Astrocyte (in vitro differentiated cells and primary cell): ENCODE measurements at regions not wholly inside any gene's neighbourhood (a gene's known extent, or its start where the extent isn't known, plus 50 kb on each side); places are given as distances from the start of the nearest gene placed in this dataset.

ENCODE experiments used
- DNase-seq: peaks from one replicate; pipeline ENCODE4 v3.0.0-alpha.2; 2010; ENCODE audit warnings: low read depth
- FAIRE-seq: peaks from 2 replicates; lab custom pipeline; 2011; peaks lifted over from hg19 to GRCh38; lab: Jason Lieb, UNC
- H2AFZ ChIP-seq: 2 replicates; pipeline ENCODE4 v1.6.0; 2012; ENCODE audit warnings: low read depth, low read length, inconsistent platforms
- H3K27ac ChIP-seq: 2 replicates; pipeline ENCODE4 v1.5.1; 2011; ENCODE audit warnings: low read depth, low read length, inconsistent platforms
- H3K27me3 ChIP-seq: 2 replicates; pipeline ENCODE4 v1.6.0; 2011; ENCODE audit warnings: low read length, inconsistent platforms; ENCODE audit not compliant: insufficient read depth
- H3K36me3 ChIP-seq: 2 replicates; pipeline ENCODE4 v1.5.1; 2011; ENCODE audit warnings: low read length, inconsistent platforms; ENCODE audit not compliant: insufficient read depth
- H3K4me1 ChIP-seq: 2 replicates; pipeline ENCODE4 v1.5.1; 2011; ENCODE audit warnings: low read length, inconsistent platforms; ENCODE audit not compliant: insufficient read depth
- H3K4me2 ChIP-seq: 2 replicates; pipeline ENCODE4 v1.6.0; 2012; ENCODE audit warnings: low read length, inconsistent platforms
- H3K4me3 ChIP-seq: 2 replicates; pipeline ENCODE4 v1.5.1; 2011; ENCODE audit warnings: low read depth, mild to moderate bottlenecking, low read length, inconsistent platforms; ENCODE audit not compliant: insufficient read depth
- H3K79me2 ChIP-seq: 2 replicates; pipeline ENCODE4 v1.6.0; 2012; ENCODE audit warnings: mild to moderate bottlenecking, low read length, inconsistent platforms; ENCODE audit not compliant: insufficient read depth
- H3K9ac ChIP-seq: 2 replicates; pipeline ENCODE4 v1.6.0; 2012; ENCODE audit warnings: mild to moderate bottlenecking, low read length, inconsistent platforms
- H3K9me3 ChIP-seq: 2 replicates; pipeline ENCODE4 v1.5.1; 2012; ENCODE audit warnings: low read depth, mild to moderate bottlenecking, low read length, inconsistent platforms; ENCODE audit not compliant: insufficient read depth
- H4K20me1 ChIP-seq: 2 replicates; pipeline ENCODE4 v1.6.0; 2012; ENCODE audit warnings: low read length, inconsistent platforms; ENCODE audit not compliant: insufficient read depth
- H3K27ac Mint-ChIP-seq: one replicate; pipeline ENCODE4 v1.8.0; 2021; ENCODE audit warnings: mild to moderate bottlenecking, mixed read lengths; ENCODE audit not compliant: unreplicated experiment
- H3K27me3 Mint-ChIP-seq: one replicate; pipeline ENCODE4 v1.8.0; 2021; ENCODE audit warnings: low read depth, mixed read lengths; ENCODE audit not compliant: unreplicated experiment
- H3K36me3 Mint-ChIP-seq: one replicate; pipeline ENCODE4 v1.8.0; 2021; ENCODE audit warnings: low read depth, mixed read lengths; ENCODE audit not compliant: unreplicated experiment
- H3K4me1 Mint-ChIP-seq: one replicate; pipeline ENCODE4 v1.8.0; 2021; ENCODE audit warnings: low read depth, mixed read lengths; ENCODE audit not compliant: unreplicated experiment
- H3K4me3 Mint-ChIP-seq: one replicate; pipeline ENCODE4 v1.8.0; 2021; ENCODE audit warnings: mild to moderate bottlenecking, moderate library complexity, mixed read lengths; ENCODE audit not compliant: unreplicated experiment
- H3K9me3 Mint-ChIP-seq: one replicate; pipeline ENCODE4 v1.8.0; 2021; ENCODE audit warnings: mild to moderate bottlenecking, mixed read lengths; ENCODE audit not compliant: unreplicated experiment
- EZH2 ChIP-seq: IDR thresholded peaks from 2 replicates; pipeline ENCODE4 v1.6.1; 2012; ENCODE audit warnings: mild to moderate bottlenecking, low read length, inconsistent platforms; ENCODE audit not compliant: insufficient read depth
- TF ChIP-seq, protein P1 (sequence below): IDR thresholded peaks from 2 replicates; pipeline ENCODE4 v1.5.1; 2011; ENCODE audit warnings: low read depth, mild to moderate bottlenecking, inconsistent platforms, low read length, moderate library complexity; ENCODE audit not compliant: insufficient read depth

DNA sequence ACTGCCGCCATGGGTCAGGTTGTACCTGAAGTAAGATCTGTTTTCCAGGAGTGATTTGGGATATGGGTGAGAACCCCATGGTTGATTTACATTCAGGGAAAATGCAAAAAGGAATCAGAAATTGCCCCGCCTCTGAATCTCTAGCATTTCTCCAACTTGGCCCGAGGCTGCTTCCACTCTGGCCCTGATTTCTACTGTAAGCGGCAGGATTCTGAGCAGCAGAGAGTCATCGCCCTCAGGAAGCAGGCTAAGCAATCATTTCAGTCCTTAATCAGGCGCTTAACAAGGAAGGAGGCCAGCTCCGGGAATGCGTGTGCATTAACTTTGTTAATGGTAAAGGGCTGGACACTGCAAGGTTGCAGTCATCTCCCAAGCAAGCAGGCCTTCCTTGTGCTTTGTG, 88.5 kb upstream of the DHX15 start:
- Histone ChIP-seq H3K4me3 (no peak overlapping the region), H3K36me3 (no peaks in the 10 kb centered on the region), H3K4me2 (no peak overlapping the region), H3K27ac (no peak overlapping the region), H4K20me1 (no peaks in the 10 kb centered on the region), H2AFZ (no peak overlapping the region), H3K9ac (no peak overlapping the region), H3K27me3 (peaks cover 4% of the 10 kb centered on the region), H3K9me3 (no peaks in the 10 kb centered on the region), H3K79me2 (no peaks in the 10 kb centered on the region), H3K4me1 (no peaks in the 10 kb centered on the region)
- FAIRE-seq (no peak), DNase-seq (no peak)
- no peak overlapping the region for H3K27ac Mint-ChIP-seq
- H3K27me3 Mint-ChIP-seq: no peaks in the 10 kb centered on the region
- H3K36me3 Mint-ChIP-seq: peaks cover 4% of the 10 kb centered on the region
- H3K4me3 Mint-ChIP-seq: no peak overlapping the region
- peaks cover 2% of the 10 kb centered on the region for H3K4me1 Mint-ChIP-seq
- TF ChIP-seq EZH2: no peak
- TF ChIP-seq, protein P1, sequence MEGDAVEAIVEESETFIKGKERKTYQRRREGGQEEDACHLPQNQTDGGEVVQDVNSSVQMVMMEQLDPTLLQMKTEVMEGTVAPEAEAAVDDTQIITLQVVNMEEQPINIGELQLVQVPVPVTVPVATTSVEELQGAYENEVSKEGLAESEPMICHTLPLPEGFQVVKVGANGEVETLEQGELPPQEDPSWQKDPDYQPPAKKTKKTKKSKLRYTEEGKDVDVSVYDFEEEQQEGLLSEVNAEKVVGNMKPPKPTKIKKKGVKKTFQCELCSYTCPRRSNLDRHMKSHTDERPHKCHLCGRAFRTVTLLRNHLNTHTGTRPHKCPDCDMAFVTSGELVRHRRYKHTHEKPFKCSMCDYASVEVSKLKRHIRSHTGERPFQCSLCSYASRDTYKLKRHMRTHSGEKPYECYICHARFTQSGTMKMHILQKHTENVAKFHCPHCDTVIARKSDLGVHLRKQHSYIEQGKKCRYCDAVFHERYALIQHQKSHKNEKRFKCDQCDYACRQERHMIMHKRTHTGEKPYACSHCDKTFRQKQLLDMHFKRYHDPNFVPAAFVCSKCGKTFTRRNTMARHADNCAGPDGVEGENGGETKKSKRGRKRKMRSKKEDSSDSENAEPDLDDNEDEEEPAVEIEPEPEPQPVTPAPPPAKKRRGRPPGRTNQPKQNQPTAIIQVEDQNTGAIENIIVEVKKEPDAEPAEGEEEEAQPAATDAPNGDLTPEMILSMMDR: no peak
- peaks cover 10% of the 10 kb centered on the region for H3K9me3 Mint-ChIP-seq

DNA sequence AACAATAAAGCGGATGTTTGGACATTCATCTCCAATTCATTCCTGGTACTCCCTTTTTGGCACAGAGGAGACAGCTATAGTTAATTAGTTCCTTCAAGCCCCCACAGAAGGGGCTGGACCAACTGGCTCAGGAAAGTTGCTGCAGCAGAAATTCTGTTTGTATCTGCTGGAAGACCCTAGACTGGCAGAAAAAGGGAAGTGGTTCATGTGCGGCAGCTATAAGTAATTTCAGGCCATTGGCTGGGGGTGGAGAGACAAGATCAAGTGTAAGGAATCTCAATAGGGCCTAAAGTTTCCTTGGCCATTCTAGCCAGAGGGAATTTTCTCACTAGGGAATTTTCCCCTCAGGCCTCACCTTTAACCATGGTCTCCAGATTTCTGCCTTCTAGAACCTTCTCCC, 89.9 kb upstream of the DHX15 start:
- Histone ChIP-seq H2AFZ (no peak overlapping the region), H3K4me3 (no peak overlapping the region), H3K9ac (no peak overlapping the region), H3K4me1 (no peaks in the 10 kb centered on the region), H3K27ac (no peak overlapping the region), H3K36me3 (no peaks in the 10 kb centered on the region), H4K20me1 (no peaks in the 10 kb centered on the region), H3K9me3 (no peaks in the 10 kb centered on the region), H3K27me3 (peaks cover 7% of the 10 kb centered on the region), H3K79me2 (no peaks in the 10 kb centered on the region), H3K4me2 (no peak overlapping the region)
- Mint-ChIP-seq H3K27me3 (no peaks in the 10 kb centered on the region), H3K27ac (no peak overlapping the region), H3K36me3 (peaks cover 4% of the 10 kb centered on the region), H3K4me3 (no peak overlapping the region), H3K4me1 (peaks cover 2% of the 10 kb centered on the region), H3K9me3 (peaks cover 10% of the 10 kb centered on the region)
- no peak for FAIRE-seq
- no peak for DNase-seq
- TF ChIP-seq, protein P1: no peak
- no peak for TF ChIP-seq EZH2

- Histone ChIP-seq H3K9ac (no peak overlapping the region), H4K20me1 (no peaks in the 10 kb centered on the region), H3K36me3 (no peaks in the 10 kb centered on the region), H3K79me2 (no peaks in the 10 kb centered on the region), H3K27ac (no peak overlapping the region), H3K4me3 (no peak overlapping the region), H2AFZ (no peak overlapping the region), H3K4me2 (no peak overlapping the region), H3K27me3 (peaks cover 9% of the 10 kb centered on the region), H3K4me1 (no peaks in the 10 kb centered on the region), H3K9me3 (peaks cover under 1% of the 10 kb centered on the region)
- H3K27ac Mint-ChIP-seq: no peak overlapping the region
- FAIRE-seq (no peak), DNase-seq (no peak)
- H3K9me3 Mint-ChIP-seq: peaks cover 10% of the 10 kb centered on the region
- H3K4me3 Mint-ChIP-seq: no peak overlapping the region
- peaks cover 7% of the 10 kb centered on the region for H3K27me3 Mint-ChIP-seq
- TF ChIP-seq, protein P1: no peak
- TF ChIP-seq EZH2: no peak
- H3K36me3 Mint-ChIP-seq: no peaks in the 10 kb centered on the region
- peaks cover 2% of the 10 kb centered on the region for H3K4me1 Mint-ChIP-seq
These were observed 91.5 kb upstream of the DHX15 start for GRCh38 chr4:24675721-24676389.
